ENCODE measurements at regions not wholly inside any gene's neighbourhood (a gene's known extent, or its start where the extent isn't known, plus 50 kb on each side); places are given as distances from the start of the nearest gene placed in this dataset.

GRCh38 chr12:46443594-46444263, 71.2 kb upstream of the SLC38A2 start:
- DNase-seq, result no peak

GRCh38 chr12:46442738-46443137, 70.2 kb upstream of the SLC38A2 start:
- DNase-seq, result no peak

- no peak for DNase-seq
These were observed 69.7 kb upstream of the SLC38A2 start for GRCh38 chr12:46442239-46442638.

GRCh38 chr12:46439793-46440511, 67.4 kb upstream of the SLC38A2 start:
- DNase-seq, result no peak

GRCh38 chr12:46438719-46439319, 66.2 kb upstream of the SLC38A2 start:
- DNase-seq, result no peak

GRCh38 chr12:46438256-46438655, 65.7 kb upstream of the SLC38A2 start:
- DNase-seq, result no peak

GRCh38 chr12:46437469-46437868, 64.9 kb upstream of the SLC38A2 start:
- DNase-seq, result no peak

GRCh38 chr12:46436747-46437146, 64.2 kb upstream of the SLC38A2 start:
- no peak for DNase-seq

GRCh38 chr12:46435625-46436024, 63.1 kb upstream of the SLC38A2 start:
- no peak for DNase-seq

- no peak for DNase-seq
These were observed 62.5 kb upstream of the SLC38A2 start for GRCh38 chr12:46435029-46435428.

GRCh38 chr12:46433829-46434228, 61.3 kb upstream of the SLC38A2 start:
- no peak for DNase-seq

GRCh38 chr12:46432325-46432724, 59.8 kb upstream of the SLC38A2 start:
- DNase-seq, result no peak

- no peak for DNase-seq
These were observed 57.9 kb upstream of the SLC38A2 start for GRCh38 chr12:46430340-46430948.
